ENCODE measurements at regions not wholly inside any gene's neighbourhood (a gene's known extent, or its start where the extent isn't known, plus 50 kb on each side); places are given as distances from the start of the nearest gene placed in this dataset.
"Not testable (repeated sequence)": the region's sequence is repeated elsewhere in the genome, so short reads cannot be mapped to it uniquely, and the experiment has no call there.

DNA sequence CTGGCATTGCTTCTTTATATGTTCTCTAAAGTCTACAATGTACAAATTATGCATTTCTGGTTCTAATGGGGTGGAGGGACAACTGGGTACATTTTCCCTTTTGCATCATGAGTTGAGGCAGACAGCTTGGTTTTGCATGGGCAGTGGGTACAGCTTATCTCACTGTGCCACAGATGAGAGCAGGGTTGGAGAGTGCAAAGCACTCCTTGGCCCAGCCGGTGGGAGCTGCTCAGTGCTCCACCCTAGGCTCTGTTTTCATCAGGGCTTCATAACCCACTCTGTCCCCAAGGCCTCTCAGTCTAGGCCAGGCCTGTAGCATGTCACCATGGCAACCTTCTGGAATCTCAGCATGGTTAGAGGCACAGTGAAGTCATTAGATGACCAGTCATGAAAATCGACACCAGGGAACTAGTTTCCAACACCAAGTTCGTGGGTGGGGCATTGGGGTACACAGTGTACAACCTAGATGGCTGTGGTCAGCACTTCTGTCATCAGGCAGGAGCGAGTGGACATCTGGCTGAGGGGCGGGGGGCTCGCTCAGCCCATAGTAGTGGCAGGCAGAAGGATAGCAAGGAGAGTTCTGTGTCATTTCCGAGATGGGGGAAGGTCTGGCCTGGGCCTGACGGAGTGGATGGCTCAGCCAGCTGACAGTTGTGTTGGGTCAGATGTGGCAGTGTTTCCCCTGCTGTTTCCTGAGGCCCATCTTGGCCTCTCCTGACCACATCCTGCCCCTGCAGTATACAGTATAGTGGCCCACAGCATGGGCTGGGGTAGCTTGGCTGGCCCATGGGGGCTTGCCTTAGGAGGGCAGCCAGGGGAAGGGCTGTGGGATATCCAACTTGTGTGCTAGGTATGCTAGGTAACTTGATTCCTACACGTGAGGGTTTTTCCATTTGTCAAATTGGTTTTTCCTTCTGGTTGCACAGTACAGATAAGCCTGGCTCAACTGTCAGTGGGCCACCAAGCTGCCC is 75.7 kb upstream of the PRR23C start:
- H3K4me1 Mint-ChIP-seq, result peaks cover 13 to 20% of the 10 kb centered on the region in 2 donors
- peaks cover 0 to 1% (median 0%) of the 10 kb centered on the region in 6 donors for H3K9me3 Mint-ChIP-seq
- no peaks in the 10 kb centered on the region for H3K27me3 Mint-ChIP-seq (ENCODE audit: low read depth in 3 of 3)
- DNase-seq, result peak in 1 of 3 donors; percentile 16
- H3K27ac Mint-ChIP-seq, result peak overlapping the region in 2 of 6 donors; percentile 2 to 22
- H3K4me3 Mint-ChIP-seq, result peak overlapping the region in 1 of 5 donors; percentile 39
- H3K36me3 Mint-ChIP-seq, result no peaks in the 10 kb centered on the region

DNA sequence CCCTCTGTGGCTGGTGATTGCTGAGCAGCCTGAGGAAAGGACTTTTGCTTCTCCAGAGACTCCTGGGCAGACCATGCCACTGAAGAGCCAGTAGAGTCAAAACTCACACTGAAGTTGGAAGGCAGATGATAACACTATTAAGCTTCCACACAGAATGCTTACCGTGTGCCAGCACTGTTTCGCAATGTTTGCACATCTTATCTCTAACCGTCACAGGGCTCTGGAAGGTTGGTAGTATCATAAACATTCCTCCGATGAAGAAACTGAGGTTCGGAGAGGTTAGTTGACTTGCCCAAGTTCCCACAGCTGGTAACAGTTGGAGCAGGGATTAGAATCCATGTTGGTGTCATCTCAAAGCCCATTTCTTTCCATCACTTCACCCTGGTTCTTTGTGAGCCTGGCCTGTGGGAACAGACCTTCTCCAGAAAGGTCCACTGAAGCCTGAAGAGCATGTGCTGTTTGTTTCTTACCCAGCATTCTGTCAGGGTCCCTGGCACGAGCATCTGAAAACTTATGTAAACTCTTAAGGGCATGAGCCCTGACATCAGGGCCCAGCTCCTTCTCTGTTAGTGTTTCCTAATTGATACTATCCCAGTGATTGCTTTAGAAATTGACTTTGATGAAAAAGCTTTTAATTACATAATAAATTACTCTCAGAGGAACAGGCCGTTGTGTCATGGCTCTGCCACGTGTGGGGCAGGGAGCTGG is 77.0 kb upstream of the PRR23C start:
- DNase-seq, result no peak
- no peak overlapping the region for H3K4me3 Mint-ChIP-seq
- H3K4me1 Mint-ChIP-seq, result peaks cover 13 to 20% of the 10 kb centered on the region in 2 donors
- H3K36me3 Mint-ChIP-seq, result no peaks in the 10 kb centered on the region
- H3K27me3 Mint-ChIP-seq (ENCODE audit: low read depth in 3 of 3), result no peaks in the 10 kb centered on the region
- H3K9me3 Mint-ChIP-seq, result peaks cover 0 to 1% (median 0%) of the 10 kb centered on the region in 6 donors
- H3K27ac Mint-ChIP-seq, result no peak overlapping the region

DNA sequence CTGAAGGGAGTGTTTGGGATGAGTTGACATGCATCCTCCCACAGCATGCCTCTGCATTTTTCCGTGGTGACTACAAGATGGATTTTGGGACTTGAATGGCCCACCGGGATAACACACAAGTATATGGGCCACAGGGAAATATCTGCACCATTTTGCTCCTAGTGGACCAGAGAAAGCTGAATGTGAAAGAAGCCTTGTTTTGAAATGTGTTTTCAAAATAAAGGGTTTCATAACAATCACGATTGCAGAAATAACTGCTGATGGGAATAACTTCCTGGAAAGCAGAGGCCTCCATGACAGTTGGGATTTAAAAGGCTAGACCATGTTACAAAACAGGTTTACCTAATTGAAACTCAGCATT is 77.5 kb upstream of the PRR23C start:
- Mint-ChIP-seq H3K27ac (no peak overlapping the region), H3K36me3 (no peaks in the 10 kb centered on the region), H3K27me3 (ENCODE audit: low read depth in 3 of 3) (no peaks in the 10 kb centered on the region), H3K9me3 (no peaks in the 10 kb centered on the region), H3K4me1 (peaks cover 13 to 20% of the 10 kb centered on the region in 2 donors), H3K4me3 (no peak overlapping the region)
- DNase-seq, result no peak

DNA sequence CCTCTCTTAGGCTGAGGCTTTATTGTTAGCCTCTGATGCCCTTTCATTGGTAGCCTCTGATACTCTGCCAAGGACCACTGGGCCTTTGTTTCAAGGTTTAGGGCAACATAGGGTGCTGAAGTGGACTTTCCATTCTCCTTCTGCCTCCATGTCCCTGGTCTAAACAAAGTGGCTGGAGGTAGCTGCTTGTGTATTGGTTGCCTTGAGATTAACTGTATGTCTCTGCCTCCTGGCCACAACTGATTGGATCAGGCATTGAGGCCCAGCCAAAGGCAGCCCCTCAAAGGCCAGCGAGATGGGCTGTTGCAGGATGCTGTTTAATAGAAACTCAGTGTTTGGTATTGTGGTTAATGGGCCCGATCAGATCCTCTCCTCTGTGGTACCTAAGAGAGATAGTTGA is 77.9 kb upstream of the PRR23C start:
- Mint-ChIP-seq H3K4me1 (peaks cover 13 to 20% of the 10 kb centered on the region in 2 donors), H3K27me3 (ENCODE audit: low read depth in 3 of 3) (no peaks in the 10 kb centered on the region), H3K36me3 (no peaks in the 10 kb centered on the region), H3K4me3 (no peak overlapping the region), H3K9me3 (no peaks in the 10 kb centered on the region), H3K27ac (no peak overlapping the region)
- no peak for DNase-seq

DNA sequence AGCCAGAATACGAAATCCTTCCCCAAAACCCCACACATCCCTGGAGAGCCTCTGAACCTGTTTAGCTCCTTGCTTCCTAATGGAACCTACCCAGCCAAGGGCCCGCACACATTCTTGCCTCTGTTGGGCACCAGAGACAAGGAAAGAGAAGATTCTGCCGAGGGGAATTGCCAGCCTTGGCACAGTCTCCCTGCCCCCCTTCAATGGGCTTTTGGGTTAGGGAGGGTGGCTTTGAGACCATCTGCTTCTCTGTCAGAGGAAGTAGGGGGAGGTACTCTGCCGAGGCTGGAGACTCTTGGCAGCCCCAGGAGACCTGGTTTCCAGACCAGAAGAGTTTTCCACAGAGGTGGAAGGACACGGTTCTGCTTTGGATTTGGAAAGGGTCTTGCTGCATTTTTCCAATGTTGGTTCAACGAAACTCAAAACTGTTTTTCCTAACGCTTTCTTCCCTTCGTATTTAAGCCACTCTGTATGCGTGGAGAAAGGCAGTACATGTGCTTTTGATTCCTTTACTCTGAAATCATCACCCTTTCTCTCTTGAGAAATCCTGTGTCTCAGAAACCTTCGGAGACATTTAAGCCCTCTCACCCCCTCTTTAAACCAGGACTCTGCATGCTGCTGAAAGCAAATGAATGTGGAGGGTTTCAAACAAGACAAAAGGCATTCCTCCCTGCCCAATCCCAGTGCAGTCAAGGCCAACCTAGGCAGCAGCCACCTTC is 78.8 kb upstream of the PRR23C start:
- Mint-ChIP-seq H3K9me3 (no peaks in the 10 kb centered on the region), H3K4me3 (no peak overlapping the region), H3K27me3 (ENCODE audit: low read depth in 3 of 3) (peaks cover 0 to under 1% (median 0%) of the 10 kb centered on the region in 3 donors), H3K36me3 (no peaks in the 10 kb centered on the region), H3K4me1 (peaks cover 13 to 20% of the 10 kb centered on the region in 2 donors), H3K27ac (no peak overlapping the region)
- no peak for DNase-seq

DNA sequence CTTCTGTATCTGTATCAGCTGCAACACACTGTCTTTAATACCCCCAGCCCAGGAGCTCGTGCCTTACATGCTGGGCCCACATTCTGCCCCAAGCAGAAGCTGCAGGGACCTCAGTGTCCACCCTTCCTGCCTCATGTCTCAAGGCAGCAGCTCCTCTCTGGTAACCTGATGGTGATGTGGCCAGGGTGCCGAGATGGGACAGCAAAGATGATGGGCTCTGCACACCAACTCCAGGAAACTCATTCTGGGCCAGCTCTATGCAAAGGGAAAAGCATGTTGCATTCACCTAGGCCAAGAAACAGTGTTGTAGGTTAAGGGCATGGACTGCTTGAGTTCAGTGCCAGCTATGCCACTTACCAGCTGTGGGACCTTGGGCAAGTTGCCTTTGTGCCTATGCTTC is 79.5 kb upstream of the PRR23C start:
- H3K36me3 Mint-ChIP-seq, result no peaks in the 10 kb centered on the region
- no peak overlapping the region for H3K4me3 Mint-ChIP-seq
- no peak for DNase-seq
- no peaks in the 10 kb centered on the region for H3K9me3 Mint-ChIP-seq
- H3K27me3 Mint-ChIP-seq (ENCODE audit: low read depth in 3 of 3), result peaks cover 0 to 2% (median 0%) of the 10 kb centered on the region in 3 donors
- H3K4me1 Mint-ChIP-seq, result peaks cover 12 to 20% of the 10 kb centered on the region in 2 donors
- no peak overlapping the region for H3K27ac Mint-ChIP-seq

DNA sequence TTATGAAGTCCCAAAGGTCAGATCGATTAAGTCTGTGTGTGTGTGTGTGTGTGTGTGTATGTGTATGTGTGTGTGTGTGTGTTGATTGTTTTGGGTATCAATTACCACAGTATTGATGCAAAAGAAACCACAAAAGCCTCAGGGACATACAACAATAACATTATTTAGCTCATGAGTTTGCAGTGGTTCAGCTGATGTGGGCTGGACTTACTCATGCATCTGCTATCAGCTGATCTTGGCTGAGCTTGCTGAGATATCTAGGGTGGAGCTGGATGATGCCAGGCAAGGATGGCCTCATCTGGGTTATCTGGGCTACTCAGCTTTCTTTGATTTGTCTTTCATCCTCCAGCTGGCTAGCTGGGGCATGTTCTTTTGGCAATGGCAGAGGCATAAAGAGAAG is 82.4 kb upstream of the PRR23C start:
- Mint-ChIP-seq H3K4me3 (no peak overlapping the region), H3K27me3 (ENCODE audit: low read depth in 3 of 3) (peaks cover 0 to 2% (median 2%) of the 10 kb centered on the region in 3 donors), H3K27ac (no peak overlapping the region), H3K36me3 (no peaks in the 10 kb centered on the region), H3K4me1 (no peaks in the 10 kb centered on the region), H3K9me3 (no peaks in the 10 kb centered on the region)
- no peak for DNase-seq

DNA sequence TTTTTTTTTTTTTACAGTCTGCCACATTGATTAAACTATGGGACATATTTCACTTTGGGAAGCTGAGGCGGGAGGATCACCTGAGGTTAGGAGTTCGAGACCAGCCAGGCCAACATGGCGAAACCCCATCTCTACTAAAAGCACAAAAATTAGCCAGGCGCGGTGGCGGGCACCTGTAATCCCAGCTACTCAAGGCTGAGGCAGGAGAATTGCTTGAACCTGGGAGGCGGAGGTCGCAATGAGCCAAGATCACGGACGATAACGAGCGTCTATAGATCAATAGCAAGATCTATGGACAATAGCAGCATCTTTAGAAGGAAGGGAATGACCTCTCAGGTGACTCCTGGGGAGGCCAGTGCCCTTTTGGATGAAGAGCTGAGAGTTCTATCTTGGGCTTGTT is 82.9 kb upstream of the PRR23C start:
- H3K27me3 Mint-ChIP-seq (ENCODE audit: low read depth in 3 of 3); DNase-seq; H3K4me1 Mint-ChIP-seq; H3K27ac Mint-ChIP-seq; H3K9me3 Mint-ChIP-seq; H3K36me3 Mint-ChIP-seq; H3K4me3 Mint-ChIP-seq: not testable (repeated sequence)

DNA sequence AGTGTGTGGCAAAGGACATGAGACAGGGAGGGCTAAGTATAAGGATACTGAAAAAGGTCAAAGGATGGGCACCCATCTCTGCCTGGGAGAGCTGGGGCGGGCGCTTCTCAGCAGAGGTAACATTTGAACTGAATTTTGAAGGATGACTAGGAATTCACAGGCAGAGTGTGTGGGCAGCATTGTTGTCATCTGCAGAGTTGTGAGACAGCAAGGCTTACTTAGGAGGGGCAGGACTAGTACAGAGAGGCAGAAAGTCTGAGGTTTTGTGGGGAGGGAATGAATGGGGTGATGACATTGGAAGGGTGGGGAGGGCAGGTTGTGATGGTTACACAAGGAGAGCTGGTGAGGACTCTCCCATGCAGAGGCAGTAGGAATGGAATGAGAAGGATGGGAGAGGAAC is 84.1 kb upstream of the PRR23C start:
- no peaks in the 10 kb centered on the region for H3K36me3 Mint-ChIP-seq
- H3K4me3 Mint-ChIP-seq, result no peak overlapping the region
- peaks cover 0 to 2% (median 2%) of the 10 kb centered on the region in 3 donors for H3K27me3 Mint-ChIP-seq (ENCODE audit: low read depth in 3 of 3)
- no peaks in the 10 kb centered on the region for H3K9me3 Mint-ChIP-seq
- H3K4me1 Mint-ChIP-seq, result no peaks in the 10 kb centered on the region
- H3K27ac Mint-ChIP-seq, result no peak overlapping the region
- DNase-seq, result no peak

DNA sequence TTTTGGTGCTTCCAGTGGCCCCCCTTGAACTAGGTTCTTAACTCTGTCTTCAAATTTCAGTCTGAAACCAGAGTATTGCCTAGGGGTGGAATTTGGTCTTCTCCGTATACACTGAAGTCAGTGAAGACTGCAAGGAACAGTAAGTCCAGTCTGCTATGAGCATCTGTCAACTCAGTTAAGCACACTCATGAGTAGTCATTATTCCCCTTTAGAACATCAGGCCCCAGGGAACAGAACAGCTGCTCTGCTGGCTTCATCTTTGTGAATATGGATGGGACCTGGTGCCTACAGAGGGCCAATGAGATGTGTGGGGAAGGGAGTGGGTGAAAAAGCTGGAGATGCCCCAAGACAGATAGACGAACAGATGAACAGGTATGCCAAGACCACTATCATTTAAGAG is 85.2 kb upstream of the PRR23C start:
- H3K36me3 Mint-ChIP-seq, result no peaks in the 10 kb centered on the region
- H3K27me3 Mint-ChIP-seq (ENCODE audit: low read depth in 3 of 3), result peaks cover 0 to 2% (median 2%) of the 10 kb centered on the region in 3 donors
- H3K9me3 Mint-ChIP-seq, result no peaks in the 10 kb centered on the region
- H3K4me3 Mint-ChIP-seq, result no peak overlapping the region
- no peak overlapping the region for H3K27ac Mint-ChIP-seq
- no peak for DNase-seq
- no peaks in the 10 kb centered on the region for H3K4me1 Mint-ChIP-seq

DNA sequence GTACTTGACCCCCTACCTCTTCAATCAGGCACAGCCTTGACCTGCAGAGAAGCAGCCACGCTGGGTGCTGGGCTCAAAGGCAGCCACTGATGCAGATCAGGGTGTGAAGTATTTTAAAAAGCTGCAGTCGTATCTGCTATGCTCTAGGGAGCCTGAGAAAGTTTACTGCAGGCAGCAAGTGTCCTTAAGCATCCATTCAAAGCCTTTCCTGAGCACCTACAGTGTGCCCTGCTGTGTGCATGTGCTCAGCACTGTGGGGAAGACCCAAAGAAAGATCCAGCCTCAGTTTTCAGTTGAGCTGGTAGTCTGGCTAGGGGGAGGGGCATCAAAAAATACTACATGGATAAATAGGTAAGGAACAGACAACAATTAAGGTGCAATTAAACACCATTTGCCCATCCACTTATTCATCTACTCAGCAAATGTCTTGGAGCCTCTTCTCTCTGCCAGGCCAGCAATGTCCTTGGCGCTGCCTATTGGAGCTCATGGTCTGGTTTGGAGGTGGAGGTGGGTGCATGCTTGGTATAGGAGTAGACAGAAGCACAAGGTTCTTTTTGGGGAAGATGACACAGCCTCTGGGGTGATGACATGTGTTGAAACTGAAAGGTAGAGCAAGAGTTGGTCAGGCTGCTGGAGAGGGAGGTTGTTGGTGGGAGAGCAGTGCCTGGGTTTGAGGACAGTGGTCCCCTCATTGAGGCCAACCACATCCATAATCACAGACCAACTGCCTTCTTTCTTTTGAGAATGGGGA is 85.9 kb upstream of the PRR23C start:
- no peaks in the 10 kb centered on the region for H3K9me3 Mint-ChIP-seq
- no peaks in the 10 kb centered on the region for H3K36me3 Mint-ChIP-seq
- peaks cover 0 to 2% (median 2%) of the 10 kb centered on the region in 3 donors for H3K27me3 Mint-ChIP-seq (ENCODE audit: low read depth in 3 of 3)
- no peak for DNase-seq
- H3K4me1 Mint-ChIP-seq, result no peaks in the 10 kb centered on the region
- H3K4me3 Mint-ChIP-seq, result no peak overlapping the region
- H3K27ac Mint-ChIP-seq, result no peak overlapping the region

DNA sequence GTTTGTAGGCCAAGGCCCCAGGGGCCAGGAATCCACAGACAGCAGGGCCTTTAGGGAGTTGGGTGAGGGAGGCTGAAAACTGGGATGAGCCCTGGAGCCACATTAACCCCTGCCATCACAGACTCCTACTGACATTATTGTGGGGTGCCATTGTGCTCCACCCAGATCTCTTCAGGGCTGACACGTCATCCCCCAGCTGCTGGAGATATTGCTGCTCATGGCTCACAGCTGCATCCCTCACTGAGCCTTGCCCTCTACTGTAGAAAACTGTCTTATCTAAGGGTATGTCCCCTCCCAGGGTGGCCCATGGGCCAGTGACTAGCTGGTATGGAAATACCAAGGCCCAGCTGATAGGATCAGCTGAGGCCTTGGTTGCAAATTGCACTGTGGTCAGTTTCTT is 87.3 kb upstream of the PRR23C start:
- no peaks in the 10 kb centered on the region for H3K4me1 Mint-ChIP-seq
- no peak overlapping the region for H3K4me3 Mint-ChIP-seq
- DNase-seq, result no peak
- no peaks in the 10 kb centered on the region for H3K36me3 Mint-ChIP-seq
- H3K9me3 Mint-ChIP-seq, result no peaks in the 10 kb centered on the region
- H3K27me3 Mint-ChIP-seq (ENCODE audit: low read depth in 3 of 3), result peaks cover 0 to 2% (median 2%) of the 10 kb centered on the region in 3 donors
- H3K27ac Mint-ChIP-seq, result no peak overlapping the region

DNA sequence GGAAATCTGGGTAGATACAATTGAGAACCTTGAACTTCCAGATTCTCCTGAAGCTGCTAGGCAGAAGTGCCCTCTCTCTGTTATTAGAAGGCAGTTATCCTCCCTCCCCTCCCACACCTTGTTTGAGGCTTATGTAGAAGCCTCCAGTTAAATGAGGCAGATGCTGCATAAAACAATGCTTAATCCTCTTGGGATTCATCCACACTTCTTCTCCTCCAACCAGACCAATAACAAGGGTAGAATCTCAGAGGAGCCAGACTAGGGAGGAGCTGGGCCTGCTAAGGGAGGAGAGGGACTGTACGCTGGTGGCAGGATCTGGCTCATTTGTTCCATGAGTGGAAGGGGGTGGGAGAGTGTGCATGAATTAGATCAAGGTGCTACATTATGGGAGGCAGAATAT is 88.3 kb upstream of the PRR23C start:
- Mint-ChIP-seq H3K9me3 (no peaks in the 10 kb centered on the region), H3K4me3 (no peak overlapping the region), H3K27ac (no peak overlapping the region), H3K36me3 (no peaks in the 10 kb centered on the region), H3K27me3 (ENCODE audit: low read depth in 3 of 3) (peaks cover 0 to 2% (median 2%) of the 10 kb centered on the region in 3 donors), H3K4me1 (no peaks in the 10 kb centered on the region)
- no peak for DNase-seq

All from immature natural killer cell (primary cell).